NT2/D1 (cell line): ENCODE measurements at regions not wholly inside any gene's neighbourhood (a gene's known extent, or its start where the extent isn't known, plus 50 kb on each side); places are given as distances from the start of the nearest gene placed in this dataset.

Experiments
- SUZ12 ChIP-seq: IDR thresholded peaks from 2 replicates; pipeline ENCODE4 v1.6.1; 2011; ENCODE audit not compliant: insufficient read length, insufficient read depth; ENCODE audit errors: extremely low read depth
- YY1 ChIP-seq: IDR thresholded peaks from 2 replicates; pipeline ENCODE4 v1.6.1; 2011; ENCODE audit not compliant: insufficient read length, insufficient read depth
- ZNF274 ChIP-seq: IDR thresholded peaks from 2 replicates; pipeline ENCODE4 v1.6.1; 2011; ENCODE audit warnings: mild to moderate bottlenecking, low read depth, low read length

DNA sequence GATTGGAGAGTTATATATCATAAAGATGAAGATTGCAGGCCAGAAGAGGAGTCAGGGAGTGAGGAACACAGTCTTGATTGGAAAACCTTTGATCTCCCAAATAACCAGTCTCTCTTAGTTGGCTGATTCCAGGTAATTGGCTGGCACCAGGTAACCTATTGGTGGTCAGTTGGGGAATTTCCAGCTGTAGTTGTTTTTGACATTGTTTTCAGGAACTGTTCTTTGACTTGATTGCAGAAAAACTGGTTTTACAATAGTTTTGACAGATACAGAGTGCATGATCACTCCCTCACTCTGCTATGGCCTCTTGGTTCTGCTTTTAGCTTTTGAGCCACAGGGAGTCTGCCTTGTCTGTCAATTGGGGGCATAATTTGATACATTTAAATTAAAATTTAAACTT is 71.6 kb downstream of the ZNF641 start:
- TF ChIP-seq SUZ12 (no peak), ZNF274 (no peak), YY1 (no peak)
